ENCODE measurements at regions not wholly inside any gene's neighbourhood (a gene's known extent, or its start where the extent isn't known, plus 50 kb on each side); places are given as distances from the start of the nearest gene placed in this dataset.
"Not testable (repeated sequence)": the region's sequence is repeated elsewhere in the genome, so short reads cannot be mapped to it uniquely, and the experiment has no call there.

DNA sequence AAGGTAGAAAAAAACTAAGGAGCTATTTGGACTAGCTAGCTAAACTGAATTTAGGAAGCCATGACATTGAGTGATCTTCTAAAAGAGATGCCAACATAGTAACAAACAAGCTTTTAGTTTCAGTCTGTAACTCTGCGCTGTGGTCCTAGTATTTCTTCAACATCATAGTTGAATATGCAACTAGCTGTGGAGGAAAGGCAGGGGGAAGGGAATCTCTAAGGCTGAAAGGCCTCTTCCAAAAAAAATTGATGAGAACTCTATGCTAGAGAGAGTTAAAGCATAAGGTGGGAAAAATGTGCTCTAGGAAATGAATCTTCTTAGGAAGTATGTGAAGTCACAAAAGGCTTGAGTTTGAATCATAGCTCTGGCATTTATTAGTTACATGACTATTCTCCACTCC is 120.2 kb downstream of the NBPF8 start:
- not testable (repeated sequence) for TF ChIP-seq POLR2AphosphoS5 (IDR thresholded peaks at IDR 0.05; ENCODE audit: borderline replicate concordance, low read depth, low read length); EZH2 (IDR thresholded peaks at IDR 0.05); FOXP2 (optimal IDR thresholded peaks at IDR 0.05; ENCODE audit: control extremely low read depth, extremely low read length, insufficient read depth)
